Endothelial cell of umbilical vein (primary cell): ENCODE measurements at regions not wholly inside any gene's neighbourhood (a gene's known extent, or its start where the extent isn't known, plus 50 kb on each side); places are given as distances from the start of the nearest gene placed in this dataset.

Experiments
- BruUV-seq: library from RNA; stranded (reverse); fragments of 400-500 nt; replicated peaks from 2 replicates; lab custom pipeline; 2021; lab: Mats Ljungman, UMichigan
- CTCF ChIA-PET: fragments of 300-600, 350-600 bp; sonication (Branson Sonifier 250); formaldehyde crosslinking; loops from one replicate; lab custom pipeline; 2021; ENCODE audit warnings: antibody characterized with exemption, inconsistent platforms; lab: Charles Lee
- POLR2A ChIA-PET: fragments of 300-600, 350-600 bp; sonication (Branson Sonifier 250); formaldehyde crosslinking; loops from one replicate; lab custom pipeline; 2021; ENCODE audit warnings: antibody characterized with exemption, inconsistent platforms; lab: Charles Lee
- DNase-seq: peaks from one replicate; pipeline ENCODE4 v3.0.0-alpha.2; 2011; ENCODE audit warnings: low read depth, low spot score
- FAIRE-seq: peaks from 2 replicates; lab custom pipeline; 2011; peaks lifted over from hg19 to GRCh38; lab: Jason Lieb, UNC
- H2AFZ ChIP-seq: 2 replicates; pipeline ENCODE4 v1.6.0; 2012; ENCODE audit warnings: low read depth, low read length, control low read depth, inconsistent platforms
- H3K27ac ChIP-seq: 2 replicates; pipeline ENCODE4 v1.5.1; 2011; ENCODE audit warnings: low read depth, mild to moderate bottlenecking, control low read depth, low read length, moderate library complexity; ENCODE audit not compliant: insufficient read depth
- H3K27me3 ChIP-seq, 2 experiments: 2 replicates each; pipeline versions ENCODE4 v1.6.0 to v1.6.1; 2011; ENCODE audit warnings: low read length in 2 of 2, mixed read lengths in 1 of 2; ENCODE audit not compliant: control insufficient read depth in 2 of 2, insufficient read depth in 2 of 2
- H3K36me3 ChIP-seq, 2 experiments: 2 replicates in 1 of 2; 3 replicates in 1 of 2; pipeline ENCODE4 v1.5.1; 2011; ENCODE audit warnings: low read length in 2 of 2, mild to moderate bottlenecking in 1 of 2, moderate library complexity in 1 of 2; ENCODE audit not compliant: control insufficient read depth in 2 of 2, insufficient read depth in 2 of 2; ENCODE audit errors: extremely low read depth in 1 of 2
- H3K4me1 ChIP-seq: 3 replicates; pipeline ENCODE4 v1.5.1; 2011; ENCODE audit warnings: mild to moderate bottlenecking, low read length; ENCODE audit not compliant: control insufficient read depth, insufficient read depth; ENCODE audit errors: extremely low read depth
- H3K4me2 ChIP-seq: 2 replicates; pipeline ENCODE4 v1.6.1; 2011; ENCODE audit warnings: low read length, control low read depth, mixed read lengths; ENCODE audit not compliant: insufficient read depth
- H3K4me3 ChIP-seq, 3 experiments: fragments of 200-600 bp in 1 of 3; sonication (generic), shearing (Covaris generic) in 1 of 3; replicated peaks in 1 of 3; 2 replicates each; pipeline ENCODE4 v1.5.1; 2011 to 2016; ENCODE audit warnings: control low read depth in 3 of 3, low read length in 3 of 3, mild to moderate bottlenecking in 2 of 3, inconsistent platforms in 1 of 3, low read depth in 1 of 3, moderate library complexity in 1 of 3; ENCODE audit not compliant: insufficient read depth in 1 of 3
- H3K79me2 ChIP-seq: 2 replicates; pipeline ENCODE4 v1.6.0; 2012; ENCODE audit warnings: low read length, inconsistent platforms; ENCODE audit not compliant: control insufficient read depth, insufficient read depth
- H3K9ac ChIP-seq: replicated peaks from 2 replicates; pipeline ENCODE3; 2011; ENCODE audit warnings: low read length, control low read depth; ENCODE audit not compliant: insufficient read depth; ENCODE audit errors: extremely low read depth
- H3K9me1 ChIP-seq: replicated peaks from 3 replicates; pipeline ENCODE4 v1.6.0; 2011; ENCODE audit warnings: mild to moderate bottlenecking, low read length; ENCODE audit not compliant: control insufficient read depth, insufficient read depth; ENCODE audit errors: extremely low read depth
- H3K9me3 ChIP-seq: replicated peaks from 2 replicates; pipeline ENCODE4 v1.5.1; 2012; ENCODE audit warnings: low read length, inconsistent platforms; ENCODE audit not compliant: control insufficient read depth, insufficient read depth
- H4K20me1 ChIP-seq: replicated peaks from 2 replicates; pipeline ENCODE3; 2011; ENCODE audit warnings: mild to moderate bottlenecking, low read length; ENCODE audit not compliant: control insufficient read depth, insufficient read depth; ENCODE audit errors: extremely low read depth
- JUN ChIP-seq: IDR thresholded peaks from 2 replicates; pipeline ENCODE4 v1.6.1; 2011; ENCODE audit warnings: borderline replicate concordance, low read depth; ENCODE audit not compliant: insufficient read length, insufficient read depth
- POLR2A ChIP-seq: IDR thresholded peaks from 2 replicates; pipeline ENCODE4 v1.6.1; 2012; ENCODE audit warnings: low read depth, mild to moderate bottlenecking, control low read depth, low read length
- POLR2AphosphoS5 ChIP-seq: IDR thresholded peaks from 2 replicates; pipeline ENCODE4 v1.6.1; 2012; ENCODE audit warnings: low read depth, mild to moderate bottlenecking, control low read depth, low read length, moderate library complexity; ENCODE audit not compliant: insufficient read depth
- dilution Hi-C: fragments of 300-500 bp; cut with MboI; formaldehyde crosslinking; loops from one replicate; pipeline ENCODE4 v1.15.0; 2019; ENCODE audit warnings: low sequenced_read_pairs; ENCODE audit not compliant: extremely low pct_ligation_motif_present
- intact Hi-C: fragments of 100-400 bp; cut with micrococcal nuclease; formaldehyde crosslinking; loops from one replicate; pipeline ENCODE4 v1.10.0; 2022

DNA sequence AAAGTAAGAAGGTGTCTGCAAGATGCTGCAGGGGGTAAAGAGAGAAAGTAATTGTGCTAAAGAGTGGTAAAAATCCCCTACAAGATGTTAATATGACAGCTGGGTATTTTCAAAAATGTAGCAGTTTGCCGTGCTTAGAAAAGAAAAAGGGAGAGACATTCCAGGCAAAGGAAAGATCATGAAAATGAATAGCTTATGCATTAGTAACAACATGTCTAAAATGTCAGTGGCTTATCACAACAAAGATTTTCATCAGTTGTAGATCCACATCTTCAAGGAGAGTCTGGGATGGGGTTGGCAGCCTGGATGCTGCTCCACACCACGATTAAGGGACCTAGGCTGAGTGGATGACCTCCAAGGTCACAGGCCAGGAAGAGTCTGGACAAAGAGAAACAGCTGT, 920.9 kb downstream of the GRID1 start:
- Histone ChIP-seq H3K9me1 (no peaks in the 10 kb centered on the region), H3K4me2 (no peak overlapping the region), H3K79me2 (no peaks in the 10 kb centered on the region), H3K9ac (no peak overlapping the region), H2AFZ (no peak overlapping the region), H3K27me3 (no peaks in the 10 kb centered on the region), H3K9me3 (peaks cover 4% of the 10 kb centered on the region), H4K20me1 (no peaks in the 10 kb centered on the region), H3K4me1 (no peaks in the 10 kb centered on the region), H3K4me3 (no peak overlapping the region), H3K36me3 (no peaks in the 10 kb centered on the region), H3K27ac (no peak overlapping the region)
- no TSS peak for BruUV-seq
- intact Hi-C loops: no loop called here
- TF ChIP-seq POLR2A: no peak
- no peak for TF ChIP-seq POLR2AphosphoS5
- FAIRE-seq (no peak), DNase-seq (no peak)
- ChIA-PET CTCF (no interaction called here), POLR2A (no interaction called here)
- dilution Hi-C loops: no loop called here

DNA sequence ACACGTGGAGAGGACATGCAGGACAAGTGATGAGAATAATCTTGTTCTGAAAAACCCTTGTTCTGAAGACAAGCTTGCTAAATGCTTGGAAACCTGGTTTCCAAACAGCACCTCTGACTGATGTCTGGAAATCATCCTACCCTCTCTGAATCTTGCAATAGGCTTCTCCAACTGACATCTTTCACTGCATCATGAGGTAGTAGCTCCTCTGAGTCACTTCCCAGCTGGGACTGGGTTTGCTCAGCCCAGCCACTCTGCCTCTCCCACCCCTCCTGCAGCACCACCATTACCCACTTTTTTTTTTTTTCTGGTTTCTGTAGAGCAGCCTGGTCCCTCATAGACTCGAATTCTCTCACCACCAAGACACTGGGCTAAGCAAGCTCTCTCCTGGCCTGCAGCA, 919.8 kb downstream of the GRID1 start:
- Histone ChIP-seq H3K4me1 (no peaks in the 10 kb centered on the region), H3K4me3 (no peak overlapping the region), H3K79me2 (no peaks in the 10 kb centered on the region), H3K9ac (no peak overlapping the region), H3K36me3 (no peaks in the 10 kb centered on the region), H3K27me3 (no peaks in the 10 kb centered on the region), H3K27ac (no peak overlapping the region), H2AFZ (no peak overlapping the region), H3K4me2 (no peak overlapping the region), H3K9me1 (no peaks in the 10 kb centered on the region), H4K20me1 (no peaks in the 10 kb centered on the region), H3K9me3 (peaks cover 2% of the 10 kb centered on the region)
- FAIRE-seq: no peak
- BruUV-seq: no TSS peak
- dilution Hi-C loops (no loop called here), intact Hi-C loops (no loop called here)
- ChIA-PET POLR2A (no interaction called here), CTCF (no interaction called here)
- DNase-seq: no peak
- TF ChIP-seq JUN (no peak), POLR2AphosphoS5 (no peak)
